HG02840 (cell line): ENCODE measurements at regions not wholly inside any gene's neighbourhood (a gene's known extent, or its start where the extent isn't known, plus 50 kb on each side); places are given as distances from the start of the nearest gene placed in this dataset.

Source experiments
- ATAC-seq: cut with Tn5 transposase; IDR thresholded peaks from one replicate; pipeline ENCODE4 v1.9.1; 2021; ENCODE audit warnings: mild to moderate bottlenecking, moderate library complexity, moderate number of reproducible peaks; ENCODE audit not compliant: unreplicated experiment, low FRiP score

- no peak for ATAC-seq
Observed at GRCh38 chr6:54440549-54440948, 132.3 kb downstream of the TINAG start.

DNA sequence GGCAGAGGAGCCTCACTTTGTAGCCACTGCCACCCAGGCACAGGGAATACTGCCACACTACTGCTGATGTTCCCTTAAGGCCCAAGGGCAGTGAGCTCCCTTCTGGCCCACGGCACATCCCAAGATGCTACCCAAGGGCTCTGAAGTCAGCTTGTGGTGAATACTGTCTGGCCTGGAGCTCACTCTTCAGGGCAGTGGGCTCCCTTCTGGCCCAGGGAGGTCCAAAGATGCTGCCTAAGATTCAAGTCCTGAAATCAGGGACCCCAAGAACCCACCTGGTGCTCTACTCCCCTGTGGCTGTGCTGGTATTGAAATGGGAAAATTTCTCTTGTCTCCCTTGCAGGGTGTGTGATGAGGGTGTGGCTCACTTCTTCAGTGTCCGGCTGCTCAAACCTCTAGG lies 132.8 kb downstream of the TINAG start:
- no peak for ATAC-seq

- ATAC-seq: no peak
Observed at GRCh38 chr6:54441687-54442248, 133.5 kb downstream of the TINAG start.

GRCh38 chr6:54445207-54445606 lies 137.0 kb downstream of the TINAG start:
- ATAC-seq: no peak

- no peak for ATAC-seq
Observed at GRCh38 chr6:54448617-54449016, 140.4 kb downstream of the TINAG start.

DNA sequence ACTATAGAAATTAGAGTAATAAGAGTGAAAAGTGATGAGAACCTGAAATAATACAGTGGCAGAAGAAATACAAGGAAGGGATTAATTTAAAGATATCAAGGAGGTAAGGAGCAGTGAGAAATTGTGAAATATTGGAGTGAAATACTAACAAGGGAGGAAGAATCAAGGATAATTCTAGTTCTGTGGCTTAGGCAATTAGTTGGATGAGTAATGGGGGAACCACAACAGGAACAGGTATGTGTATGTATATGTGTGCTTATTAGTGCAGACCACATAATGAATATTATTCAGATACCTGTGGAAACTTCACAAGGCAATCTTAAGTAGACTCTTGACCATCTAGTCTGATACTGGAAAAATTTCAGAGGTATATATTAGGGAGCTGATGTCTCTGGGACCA lies 143.3 kb downstream of the TINAG start:
- no peak for ATAC-seq

DNA sequence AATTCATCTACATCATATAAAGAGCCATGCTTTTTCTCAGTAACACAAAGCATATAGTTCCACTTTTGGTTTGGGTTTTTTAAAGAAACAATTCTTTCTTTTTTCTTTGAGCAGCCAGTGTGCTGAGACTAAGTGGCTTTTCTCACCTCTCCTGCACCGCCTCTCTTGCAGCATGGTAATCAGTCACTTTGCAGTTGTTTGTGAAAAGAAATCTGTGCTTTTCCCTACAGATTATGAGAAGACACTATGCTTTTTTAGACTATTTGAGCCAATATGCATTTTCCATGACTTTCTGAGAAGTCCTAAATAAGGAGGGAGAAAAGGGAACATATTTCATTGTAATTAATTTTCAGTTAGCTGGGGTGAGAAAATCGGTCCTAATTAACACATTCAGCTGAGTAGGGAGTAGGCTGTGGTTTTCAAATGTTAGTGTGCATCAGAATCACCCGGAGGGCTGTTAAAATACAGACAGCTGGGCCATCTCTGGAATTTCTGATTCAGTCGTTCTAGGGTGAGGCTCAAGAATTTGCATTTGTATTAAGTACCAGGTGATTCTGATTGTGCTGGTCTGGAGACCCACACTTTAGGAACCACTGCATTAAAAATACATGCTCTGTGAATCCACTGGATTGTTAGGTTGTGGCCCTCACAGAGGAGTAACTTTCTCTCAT lies 155.2 kb downstream of the TINAG start:
- no peak for ATAC-seq

DNA sequence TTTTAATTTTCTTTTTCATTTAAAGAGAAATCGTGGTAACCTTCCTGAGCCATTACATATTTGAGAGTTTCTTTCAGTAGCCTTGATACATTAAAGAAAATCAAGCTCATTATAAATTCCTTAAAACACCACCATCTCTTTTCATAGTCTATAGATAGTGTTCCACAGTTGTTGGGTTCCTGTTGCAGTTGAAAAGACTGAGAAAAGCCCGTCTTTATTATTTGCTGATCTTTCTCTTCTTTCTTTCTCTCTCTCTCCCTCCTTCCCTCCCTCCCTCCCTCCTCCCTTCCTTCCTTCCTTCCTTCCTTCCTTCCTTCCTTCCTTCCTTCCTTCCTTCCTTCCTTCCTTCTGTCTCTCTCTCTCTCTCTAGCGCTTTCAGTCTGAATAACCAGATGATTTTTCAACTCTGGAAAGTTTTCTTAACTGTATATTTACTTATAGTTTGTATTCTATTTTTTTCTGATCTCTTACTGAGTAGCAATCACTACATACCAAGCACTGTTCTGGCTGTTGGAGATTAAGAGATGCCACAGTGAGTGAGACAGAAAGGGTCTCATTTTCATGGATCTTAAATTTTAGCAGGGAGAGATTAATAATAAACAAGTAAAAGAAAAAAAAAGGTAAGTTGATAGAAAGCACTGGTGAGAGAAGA lies 157.5 kb downstream of the TINAG start:
- no peak for ATAC-seq

GRCh38 chr6:54467384-54467783 lies 159.1 kb downstream of the TINAG start:
- ATAC-seq: no peak

DNA sequence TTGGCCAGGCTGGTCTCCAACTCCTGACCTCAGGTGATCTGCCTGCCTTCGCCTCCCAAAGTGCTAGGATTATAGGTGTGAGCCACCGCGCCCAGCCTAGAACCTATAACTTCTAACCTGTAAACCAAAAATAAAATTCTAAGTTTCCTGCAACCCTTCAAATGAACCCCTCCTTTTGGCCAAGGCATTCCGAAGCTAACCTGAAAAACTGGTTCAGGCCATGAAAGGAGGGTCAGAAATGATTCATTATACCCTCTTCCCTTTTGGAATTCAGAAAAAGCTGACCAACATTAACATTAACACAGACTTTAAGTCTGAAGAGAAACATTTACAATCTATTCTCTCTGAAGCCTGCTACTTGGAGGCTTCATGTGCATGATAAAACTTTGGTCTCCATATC lies 165.1 kb downstream of the TINAG start:
- no peak for ATAC-seq

- ATAC-seq: no peak
Observed at GRCh38 chr6:54474898-54475297, 166.7 kb downstream of the TINAG start.

DNA sequence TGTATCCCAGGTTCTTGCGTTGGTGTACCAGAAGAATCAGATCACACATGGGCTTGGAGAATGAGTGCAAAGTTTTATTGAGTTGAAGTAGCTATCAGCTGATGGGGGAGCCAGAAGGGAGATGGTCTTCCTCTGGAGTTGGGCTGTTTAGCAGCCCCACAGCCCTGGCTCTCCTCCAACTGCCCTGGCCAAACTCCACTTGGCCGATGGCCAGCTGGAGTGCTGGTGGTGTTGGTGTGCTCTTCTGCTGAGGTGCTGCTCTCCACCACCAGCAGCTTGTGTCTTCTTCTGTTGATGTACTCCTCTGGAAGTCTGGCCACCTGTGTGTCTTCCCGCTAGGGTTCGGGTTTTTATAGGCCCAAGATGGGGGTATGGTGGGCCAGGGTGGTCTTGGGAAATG lies 172.8 kb downstream of the TINAG start:
- ATAC-seq: no peak

GRCh38 chr6:54491431-54491830 lies 183.2 kb downstream of the TINAG start:
- ATAC-seq: no peak

DNA sequence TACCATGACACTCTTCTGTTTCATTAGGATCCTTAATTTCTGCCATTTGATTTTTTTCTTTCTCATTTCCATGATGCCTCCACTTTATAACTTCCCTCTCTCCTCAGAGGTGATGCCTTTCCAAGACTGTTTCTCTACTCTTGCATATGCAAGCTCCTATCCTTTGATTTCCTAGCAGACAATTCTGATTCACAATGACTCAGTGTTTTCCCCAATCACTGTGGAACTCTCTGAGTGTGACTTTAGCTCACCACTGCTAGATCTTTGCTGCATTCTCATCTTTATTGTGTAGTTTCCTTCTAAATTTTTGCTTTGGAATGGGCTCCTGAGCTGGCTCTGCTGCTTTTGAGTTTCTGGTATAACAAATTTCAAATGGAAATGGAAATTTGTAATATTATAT lies 184.9 kb downstream of the TINAG start:
- ATAC-seq: no peak

DNA sequence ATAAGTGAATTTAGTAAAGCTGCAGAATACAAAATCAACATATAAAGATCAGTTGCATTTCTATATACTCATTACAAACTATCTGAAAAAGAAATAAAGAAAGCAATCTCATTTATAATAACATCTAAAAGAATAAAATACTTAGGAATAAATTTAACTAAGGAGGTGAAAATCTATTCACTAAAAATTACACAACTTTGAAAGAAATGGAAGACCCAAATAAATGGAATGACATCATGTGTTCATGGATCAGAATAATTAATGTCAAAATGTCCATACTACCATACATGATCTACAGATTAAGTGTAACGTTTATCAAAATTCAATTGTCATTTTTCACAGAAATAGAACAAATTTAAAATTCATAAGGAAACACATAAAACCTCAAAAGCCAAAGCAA lies 194.9 kb downstream of the TINAG start:
- ATAC-seq: no peak

GRCh38 chr6:54515013-54515412 lies 206.8 kb downstream of the TINAG start:
- ATAC-seq: no peak

- no peak for ATAC-seq
Observed at GRCh38 chr6:54515713-54516112, 207.5 kb downstream of the TINAG start.

DNA sequence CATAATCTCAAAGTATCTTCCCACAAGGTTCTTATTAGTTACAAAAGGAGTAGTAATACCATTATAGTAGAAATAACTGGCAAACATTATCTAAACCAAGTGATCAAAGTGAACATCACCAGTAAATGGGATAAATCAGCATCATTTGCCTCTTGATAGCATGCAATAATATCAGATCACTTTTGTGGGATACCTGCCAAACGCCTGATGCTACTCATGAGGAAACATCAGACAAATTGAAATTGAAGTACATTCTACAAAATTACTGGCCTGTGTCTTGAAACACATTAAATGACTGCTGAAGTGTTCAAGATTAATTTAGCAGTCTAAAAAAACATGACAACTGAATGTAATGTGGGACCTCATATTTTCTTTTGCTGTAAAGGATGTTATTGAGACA lies 208.1 kb downstream of the TINAG start:
- ATAC-seq: no peak

DNA sequence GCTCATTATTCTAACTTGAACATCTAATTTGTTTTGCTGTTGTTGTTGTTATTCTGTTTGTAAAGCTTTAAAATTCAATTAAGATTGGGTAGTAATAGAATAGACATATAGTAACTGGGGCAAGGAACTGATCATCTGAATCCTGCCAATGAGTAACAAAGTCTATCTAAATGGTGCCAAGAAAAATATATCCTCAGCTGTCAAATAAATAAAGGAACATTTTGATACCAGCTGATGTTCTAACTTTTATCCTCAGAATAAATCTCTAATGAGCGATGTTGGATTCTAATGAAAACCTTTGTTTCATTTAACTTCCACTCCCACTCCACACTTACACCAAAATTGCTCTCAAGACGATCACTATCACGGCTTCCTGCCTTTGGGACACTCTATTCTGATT lies 210.9 kb downstream of the TINAG start:
- no peak for ATAC-seq

GRCh38 chr6:54525731-54526130 lies 217.5 kb downstream of the TINAG start:
- ATAC-seq: no peak

DNA sequence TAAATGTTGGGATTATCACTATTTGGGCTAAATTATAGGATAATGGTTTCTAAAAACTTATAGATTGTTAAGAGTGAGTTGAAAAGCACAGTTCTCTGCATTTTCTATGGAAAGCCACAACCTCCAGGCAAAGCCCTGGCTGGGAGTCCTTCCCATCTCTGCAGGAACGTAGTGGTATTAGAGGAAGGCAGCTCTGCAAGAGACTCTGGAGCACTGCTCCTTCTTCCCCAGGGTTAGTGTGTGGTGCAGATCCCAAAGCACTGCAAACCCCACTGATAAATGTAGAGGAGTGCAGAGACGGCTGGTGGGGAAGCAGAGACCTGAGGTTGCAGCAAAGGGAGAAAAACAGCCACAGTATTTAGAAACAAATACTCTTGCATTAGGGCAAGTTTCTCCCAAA lies 225.3 kb downstream of the TINAG start:
- ATAC-seq: no peak

- no peak for ATAC-seq
Observed at GRCh38 chr6:54535568-54535967, 227.3 kb downstream of the TINAG start.
